Renal pelvis (tissue), 1 donor: ENCODE measurements at regions not wholly inside any gene's neighbourhood (a gene's known extent, or its start where the extent isn't known, plus 50 kb on each side); places are given as distances from the start of the nearest gene placed in this dataset.

Experiments
- DNase-seq: peaks from one replicate; pipeline ENCODE4 v3.0.0-alpha.2; 2013

DNA sequence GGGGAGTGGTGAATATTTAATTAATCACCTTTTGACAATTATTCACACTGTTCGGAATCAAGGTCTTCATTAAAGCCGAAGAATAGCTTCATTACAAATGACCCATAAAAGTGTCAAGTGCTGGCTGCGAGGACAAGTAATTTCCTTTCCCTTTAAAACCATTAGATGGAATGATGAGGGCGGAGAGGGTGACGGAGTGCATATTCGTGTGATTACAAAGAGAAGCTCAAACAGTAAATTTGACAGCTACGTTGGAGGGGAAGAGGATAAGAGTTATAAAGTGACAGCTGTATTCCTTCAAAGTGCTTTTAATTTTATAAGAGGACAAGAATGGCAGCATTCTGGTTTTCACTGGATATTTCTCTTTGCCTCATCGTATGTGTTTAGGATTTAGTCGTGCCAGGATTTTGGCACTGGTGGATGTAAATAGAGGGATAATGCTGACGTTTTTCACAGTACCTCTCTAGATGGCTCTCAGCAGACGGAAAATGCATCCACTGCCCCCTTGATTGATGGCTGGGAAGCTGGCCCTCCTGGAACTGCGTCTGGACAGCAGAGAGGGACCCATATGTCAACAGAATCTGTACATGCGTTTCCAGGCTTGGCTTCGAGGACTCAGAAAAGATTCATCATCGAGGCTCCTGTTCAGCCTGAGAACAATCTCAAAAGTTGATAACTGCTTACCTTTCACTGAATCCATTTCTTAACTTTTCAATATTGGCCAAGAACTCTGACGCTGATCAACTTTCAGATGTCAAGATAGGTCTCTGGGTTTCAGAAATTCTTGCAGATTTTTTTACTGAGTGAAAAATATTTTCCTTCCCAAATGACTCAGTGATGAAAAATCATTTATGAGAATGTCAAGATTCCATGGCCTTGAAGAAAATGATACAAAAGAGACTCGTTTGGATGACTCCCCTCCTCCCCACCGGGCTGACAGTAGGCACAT lies 50.4 kb upstream of the IRX2 start:
- no peak for DNase-seq
